Mesenchymal stem cell (in vitro differentiated cells and primary cell): ENCODE measurements at regions not wholly inside any gene's neighbourhood (a gene's known extent, or its start where the extent isn't known, plus 50 kb on each side); places are given as distances from the start of the nearest gene placed in this dataset.
A peak's percentile ranks its signal among the peaks of the same experiment; 100 is the strongest.
"Not testable (repeated sequence)": the region's sequence is repeated elsewhere in the genome, so short reads cannot be mapped to it uniquely, and the experiment has no call there.

Source experiments
- DNase-seq: peaks from one replicate; pipeline ENCODE4 v3.0.0-alpha.2; 2013
- H2AFZ ChIP-seq: one replicate; pipeline ENCODE4 v1.6.1; 2013; ENCODE audit warnings: low read depth, mild to moderate bottlenecking, control low read depth, inconsistent platforms, low read length, moderate library complexity
- H2AK5ac ChIP-seq: 2 replicates; pipeline ENCODE4 v1.6.1; 2013; ENCODE audit warnings: low read length, moderate library complexity, mild to moderate bottlenecking, inconsistent platforms; ENCODE audit not compliant: severe bottlenecking
- H2BK120ac ChIP-seq: one replicate; pipeline ENCODE4 v1.6.1; 2013; ENCODE audit warnings: low read depth, mild to moderate bottlenecking, inconsistent platforms, low read length, moderate library complexity
- H2BK12ac ChIP-seq, 2 experiments: one replicate each; pipeline ENCODE4 v1.6.1; 2013; ENCODE audit warnings: inconsistent platforms in 2 of 2, low read length in 2 of 2, mild to moderate bottlenecking in 2 of 2, moderate library complexity in 2 of 2, control low read depth in 1 of 2
- H2BK15ac ChIP-seq: one replicate; pipeline ENCODE4 v1.6.1; 2013; ENCODE audit warnings: mild to moderate bottlenecking, low read depth, inconsistent platforms; ENCODE audit not compliant: poor library complexity, severe bottlenecking
- H2BK5ac ChIP-seq: 2 replicates; pipeline ENCODE4 v1.6.1; 2013; ENCODE audit warnings: low read depth, mild to moderate bottlenecking, low read length, control low read depth, inconsistent platforms; ENCODE audit not compliant: poor library complexity, severe bottlenecking
- H3K14ac ChIP-seq, 2 experiments: one replicate each; pipeline ENCODE4 v1.6.1; 2013; ENCODE audit warnings: inconsistent platforms in 2 of 2, low read length in 2 of 2, control low read depth in 1 of 2, mild to moderate bottlenecking in 1 of 2, moderate library complexity in 1 of 2
- H3K18ac ChIP-seq, 2 experiments: one replicate each; pipeline ENCODE4 v1.6.1; 2013; ENCODE audit warnings: inconsistent platforms in 2 of 2, low read length in 2 of 2, control low read depth in 1 of 2, low read depth in 1 of 2, mild to moderate bottlenecking in 1 of 2
- H3K23ac ChIP-seq, 2 experiments: one replicate each; pipeline ENCODE4 v1.6.1; 2013; ENCODE audit warnings: inconsistent platforms in 2 of 2, low read length in 2 of 2, mild to moderate bottlenecking in 2 of 2, moderate library complexity in 2 of 2, control low read depth in 1 of 2
- H3K27ac ChIP-seq: 2 replicates; pipeline ENCODE4 v1.5.1; 2013; ENCODE audit warnings: mild to moderate bottlenecking, moderate library complexity, low read length, control low read depth, inconsistent platforms; ENCODE audit not compliant: poor library complexity, severe bottlenecking
- H3K27me3 ChIP-seq, 2 experiments: 2 replicates each; pipeline versions ENCODE4 v1.6.1 to v1.7.0; 2013; ENCODE audit warnings: low read length in 2 of 2, mild to moderate bottlenecking in 2 of 2, moderate library complexity in 2 of 2, control low read depth in 1 of 2, inconsistent platforms in 1 of 2; ENCODE audit not compliant: control insufficient read depth in 1 of 2, insufficient read depth in 1 of 2
- H3K36me3 ChIP-seq, 2 experiments: 2 replicates each; pipeline versions ENCODE4 v1.6.1 to v1.7.0; 2013; ENCODE audit warnings: low read length in 2 of 2, control low read depth in 1 of 2, inconsistent platforms in 1 of 2, low read depth in 1 of 2, mild to moderate bottlenecking in 1 of 2; ENCODE audit not compliant: insufficient read depth in 2 of 2, control insufficient read depth in 1 of 2
- H3K4ac ChIP-seq, 2 experiments: one replicate each; pipeline ENCODE4 v1.6.1; 2013; ENCODE audit warnings: inconsistent platforms in 2 of 2, low read length in 2 of 2, mild to moderate bottlenecking in 2 of 2, moderate library complexity in 2 of 2, control low read depth in 1 of 2, low read depth in 1 of 2
- H3K4me1 ChIP-seq: 2 replicates; pipeline ENCODE4 v1.6.1; 2013; ENCODE audit warnings: low read depth, low read length, control low read depth; ENCODE audit not compliant: control insufficient read depth, insufficient read depth
- H3K4me2 ChIP-seq: 2 replicates; pipeline ENCODE4 v1.6.1; 2013; ENCODE audit warnings: low read length, mild to moderate bottlenecking, inconsistent platforms; ENCODE audit not compliant: poor library complexity, severe bottlenecking
- H3K4me3 ChIP-seq, 2 experiments: 2 replicates each; pipeline versions ENCODE4 v1.5.1 to v1.7.0; 2013; ENCODE audit warnings: low read length in 2 of 2, mild to moderate bottlenecking in 2 of 2, control low read depth in 1 of 2, low read depth in 1 of 2; ENCODE audit not compliant: insufficient read depth in 1 of 2
- H3K79me1 ChIP-seq: replicated peaks from 2 replicates; pipeline ENCODE4 v1.6.1; 2013; ENCODE audit warnings: mild to moderate bottlenecking, control low read depth, low read length, inconsistent platforms; ENCODE audit not compliant: poor library complexity, severe bottlenecking
- H3K9ac ChIP-seq: 2 replicates; pipeline ENCODE4 v1.7.0; 2013; ENCODE audit warnings: mild to moderate bottlenecking, low read length, moderate library complexity
- H3K9me3 ChIP-seq: 2 replicates; pipeline ENCODE4 v1.7.0; 2013; ENCODE audit warnings: mild to moderate bottlenecking, low read length; ENCODE audit not compliant: control insufficient read depth
- H4K8ac ChIP-seq: one replicate; pipeline ENCODE4 v1.6.1; 2013; ENCODE audit warnings: inconsistent platforms, mild to moderate bottlenecking, low read length, moderate library complexity
- H4K91ac ChIP-seq: one replicate; pipeline ENCODE4 v1.6.1; 2013; ENCODE audit warnings: mild to moderate bottlenecking, low read length, inconsistent platforms
- WGBS: methylation state at CpG from one replicate; pipeline ENCODE4 v1.1.7; 2013; ENCODE audit warnings: mixed read lengths; 5-methylcytosine and 5-hydroxymethylcytosine counted together

- H2AFZ ChIP-seq = no peak overlapping the region
- no peak overlapping the region for H3K4me2 ChIP-seq
- peaks cover 13% of the 10 kb centered on the region for H3K4me1 ChIP-seq
- H3K9me3 ChIP-seq = peaks cover 5% of the 10 kb centered on the region
- no peak for DNase-seq
- no peak overlapping the region for H3K4me3 ChIP-seq
- H2BK120ac ChIP-seq = no peak overlapping the region
- H2BK15ac ChIP-seq = no peak overlapping the region
- no peak overlapping the region for H3K23ac ChIP-seq
- H3K27me3 ChIP-seq = no peaks in the 10 kb centered on the region
- no peaks in the 10 kb centered on the region for H3K36me3 ChIP-seq
- no peak overlapping the region for H4K8ac ChIP-seq
- H3K4ac ChIP-seq = no peak overlapping the region
- H2AK5ac ChIP-seq = no peak overlapping the region
- H2BK12ac ChIP-seq = no peak overlapping the region
- H3K18ac ChIP-seq = no peak overlapping the region
- H3K9ac ChIP-seq = no peak overlapping the region
- 100% methylated on average over 3 of the region's 3 CpGs for whole genome bisulfite sequencing
- H3K14ac ChIP-seq = no peak overlapping the region
- H4K91ac ChIP-seq = no peak overlapping the region
- H2BK5ac ChIP-seq = no peak overlapping the region
- no peaks in the 10 kb centered on the region for H3K79me1 ChIP-seq
- no peak overlapping the region for H3K27ac ChIP-seq
Measured at GRCh38 chr12:116374207-116374606, 96.7 kb upstream of the MED13L start.

- H3K36me3 ChIP-seq = no peaks in the 10 kb centered on the region
- no peak overlapping the region for H3K27ac ChIP-seq
- no peak overlapping the region for H3K4me3 ChIP-seq
- no peak overlapping the region for H2BK5ac ChIP-seq
- peaks cover 10% of the 10 kb centered on the region for H3K4me1 ChIP-seq
- peak overlapping the region; percentile 27 for H4K8ac ChIP-seq
- H3K23ac ChIP-seq = no peak overlapping the region
- H2AK5ac ChIP-seq = no peak overlapping the region
- WGBS = 93% methylated on average over 9 of the region's 9 CpGs
- no peaks in the 10 kb centered on the region for H3K9me3 ChIP-seq
- no peak overlapping the region for H2AFZ ChIP-seq
- H3K27me3 ChIP-seq = no peaks in the 10 kb centered on the region
- no peaks in the 10 kb centered on the region for H3K79me1 ChIP-seq
- H2BK15ac ChIP-seq = no peak overlapping the region
- peak overlapping the region; percentile 0 for H4K91ac ChIP-seq
- peak overlapping the region in 1 of 2 experiments; percentile 84 for H3K14ac ChIP-seq
- no peak overlapping the region for H2BK120ac ChIP-seq
- H3K4me2 ChIP-seq = no peak overlapping the region
- no peak for DNase-seq
- peak overlapping the region in 1 of 2 experiments; percentile 31 for H3K18ac ChIP-seq
- no peak overlapping the region for H2BK12ac ChIP-seq
- no peak overlapping the region for H3K4ac ChIP-seq
- H3K9ac ChIP-seq = no peak overlapping the region
Measured at GRCh38 chr12:116375278-116375842, 97.9 kb upstream of the MED13L start.

- H3K36me3 ChIP-seq = no peaks in the 10 kb centered on the region
- H4K8ac ChIP-seq = peak overlapping the region; percentile 56
- peak overlapping the region in 1 of 2 experiments; percentile 84 for H3K14ac ChIP-seq
- no peak overlapping the region for H3K4me2 ChIP-seq
- no peak overlapping the region for H3K18ac ChIP-seq
- no peak overlapping the region for H3K4me3 ChIP-seq
- H3K4ac ChIP-seq = no peak overlapping the region
- peak overlapping the region; percentile 21 for H4K91ac ChIP-seq
- peaks cover 13% of the 10 kb centered on the region for H3K4me1 ChIP-seq
- H3K9ac ChIP-seq = peak overlapping the region; percentile 45
- no peak overlapping the region for H2BK15ac ChIP-seq
- H2AK5ac ChIP-seq = no peak overlapping the region
- H2BK12ac ChIP-seq = peak overlapping the region; percentile 69 to 93
- no peaks in the 10 kb centered on the region for H3K9me3 ChIP-seq
- 16% methylated on average over 8 of the region's 11 CpGs for WGBS
- H3K23ac ChIP-seq = no peak overlapping the region
- H2BK120ac ChIP-seq = no peak overlapping the region
- H3K27me3 ChIP-seq = no peaks in the 10 kb centered on the region
- DNase-seq = peak; percentile 88
- H3K27ac ChIP-seq = no peak overlapping the region
- H2AFZ ChIP-seq = peak overlapping the region; percentile 24
- H3K79me1 ChIP-seq = no peaks in the 10 kb centered on the region
- H2BK5ac ChIP-seq = no peak overlapping the region
Measured at GRCh38 chr12:116376354-116377193, 99.1 kb upstream of the MED13L start.

- H3K79me1 ChIP-seq, H3K4me3 ChIP-seq, DNase-seq, H3K9me3 ChIP-seq, H3K4me2 ChIP-seq, H3K14ac ChIP-seq, H2BK120ac ChIP-seq, H2BK15ac ChIP-seq, H3K9ac ChIP-seq, H2BK5ac ChIP-seq, H3K23ac ChIP-seq, H3K27ac ChIP-seq, H3K36me3 ChIP-seq, H2AFZ ChIP-seq, H3K4ac ChIP-seq, H3K27me3 ChIP-seq, H4K8ac ChIP-seq, H4K91ac ChIP-seq: not testable (repeated sequence)
- Histone ChIP-seq H3K4me1 (peaks cover 14% of the 10 kb centered on the region), H2BK12ac (peak overlapping the region in 1 of 2 experiments; percentile 59), H3K18ac (peak overlapping the region in 1 of 2 experiments; percentile 76), H2AK5ac (peak overlapping the region; percentile 12)
- 80% methylated on average over 6 of the region's 6 CpGs for WGBS
Measured at GRCh38 chr12:116377194-116377571, 99.7 kb upstream of the MED13L start.
